NB4 (cell line): ENCODE measurements at regions not wholly inside any gene's neighbourhood (a gene's known extent, or its start where the extent isn't known, plus 50 kb on each side); places are given as distances from the start of the nearest gene placed in this dataset.

Experiments
- CTCF ChIP-seq: IDR thresholded peaks from one replicate; pipeline ENCODE4 v1.5.1; 2012; ENCODE audit warnings: low read depth, low read length
- POLR2A ChIP-seq: IDR thresholded peaks from 2 replicates; pipeline ENCODE4 v1.6.1; 2011; ENCODE audit warnings: mild to moderate bottlenecking; ENCODE audit not compliant: insufficient read length; ENCODE audit errors: extremely low read depth

GRCh38 chr2:37868866-37869265 lies 56.2 kb upstream of the RMDN2 start:
- TF ChIP-seq POLR2A (no peak), CTCF (no peak)
